BE2C (cell line): ENCODE measurements at regions not wholly inside any gene's neighbourhood (a gene's known extent, or its start where the extent isn't known, plus 50 kb on each side); places are given as distances from the start of the nearest gene placed in this dataset.

Experiments
- DNase-seq: peaks from one replicate; pipeline ENCODE4 v3.0.0-alpha.2; 2020
- H3K27me3 ChIP-seq: fragments of 250-450 bp; sonication (Bioruptor Pico); 2 replicates; pipeline ENCODE4 v1.5.1; 2020; ENCODE audit warnings: mild to moderate bottlenecking
- H3K36me3 ChIP-seq: fragments of 250-450 bp; sonication (Bioruptor Pico); 2 replicates; pipeline ENCODE4 v1.5.1; 2020; ENCODE audit warnings: mild to moderate bottlenecking
- H3K4me1 ChIP-seq: fragments of 250-450 bp; sonication (Bioruptor Pico); 2 replicates; pipeline ENCODE4 v1.5.1; 2020
- H3K4me3 ChIP-seq: 2 replicates; pipeline ENCODE4 v1.5.1; 2011; ENCODE audit warnings: low read depth, low read length
- H3K9me3 ChIP-seq: fragments of 250-450 bp; sonication (Bioruptor Pico); 2 replicates; pipeline ENCODE4 v1.5.1; 2020
- TF ChIP-seq, protein P1 (sequence below): IDR thresholded peaks from 2 replicates; pipeline ENCODE4 v1.5.1; 2012; ENCODE audit warnings: mild to moderate bottlenecking, low read depth, low read length

- TF ChIP-seq, protein P1, sequence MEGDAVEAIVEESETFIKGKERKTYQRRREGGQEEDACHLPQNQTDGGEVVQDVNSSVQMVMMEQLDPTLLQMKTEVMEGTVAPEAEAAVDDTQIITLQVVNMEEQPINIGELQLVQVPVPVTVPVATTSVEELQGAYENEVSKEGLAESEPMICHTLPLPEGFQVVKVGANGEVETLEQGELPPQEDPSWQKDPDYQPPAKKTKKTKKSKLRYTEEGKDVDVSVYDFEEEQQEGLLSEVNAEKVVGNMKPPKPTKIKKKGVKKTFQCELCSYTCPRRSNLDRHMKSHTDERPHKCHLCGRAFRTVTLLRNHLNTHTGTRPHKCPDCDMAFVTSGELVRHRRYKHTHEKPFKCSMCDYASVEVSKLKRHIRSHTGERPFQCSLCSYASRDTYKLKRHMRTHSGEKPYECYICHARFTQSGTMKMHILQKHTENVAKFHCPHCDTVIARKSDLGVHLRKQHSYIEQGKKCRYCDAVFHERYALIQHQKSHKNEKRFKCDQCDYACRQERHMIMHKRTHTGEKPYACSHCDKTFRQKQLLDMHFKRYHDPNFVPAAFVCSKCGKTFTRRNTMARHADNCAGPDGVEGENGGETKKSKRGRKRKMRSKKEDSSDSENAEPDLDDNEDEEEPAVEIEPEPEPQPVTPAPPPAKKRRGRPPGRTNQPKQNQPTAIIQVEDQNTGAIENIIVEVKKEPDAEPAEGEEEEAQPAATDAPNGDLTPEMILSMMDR: no peak
- H3K9me3 ChIP-seq: no peaks in the 10 kb centered on the region
- DNase-seq: no peak
- no peak overlapping the region for H3K4me3 ChIP-seq
- H3K36me3 ChIP-seq: no peaks in the 10 kb centered on the region
- no peaks in the 10 kb centered on the region for H3K4me1 ChIP-seq
- H3K27me3 ChIP-seq: no peaks in the 10 kb centered on the region
Observed at GRCh38 chr20:39813190-39813829, 851.2 kb downstream of the DHX35 start.

DNA sequence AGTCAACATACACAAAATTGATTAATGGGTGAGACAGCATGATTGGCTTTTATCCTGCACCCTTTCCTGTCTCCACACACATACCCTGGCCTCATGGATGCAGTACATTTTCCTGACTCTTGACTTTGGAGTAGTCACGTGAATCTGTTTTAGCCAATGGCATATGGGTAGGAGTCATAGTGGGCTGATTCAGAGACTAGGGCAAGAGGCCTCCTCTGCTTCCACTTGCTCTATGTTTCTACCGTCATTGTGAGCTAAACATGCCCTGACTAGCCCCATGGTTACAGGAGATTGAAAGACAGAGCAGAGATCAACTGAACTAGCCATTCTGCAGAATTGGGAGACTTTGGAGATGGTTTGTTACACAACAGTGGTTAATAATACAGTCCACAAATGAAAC lies 850.0 kb downstream of the DHX35 start:
- Histone ChIP-seq H3K4me3 (no peak overlapping the region), H3K36me3 (no peaks in the 10 kb centered on the region), H3K4me1 (no peaks in the 10 kb centered on the region), H3K27me3 (no peaks in the 10 kb centered on the region), H3K9me3 (no peaks in the 10 kb centered on the region)
- no peak for DNase-seq
- TF ChIP-seq, protein P1: no peak

- no peak for DNase-seq
- Histone ChIP-seq H3K27me3 (no peaks in the 10 kb centered on the region), H3K9me3 (no peaks in the 10 kb centered on the region), H3K4me3 (no peak overlapping the region), H3K4me1 (no peaks in the 10 kb centered on the region), H3K36me3 (no peaks in the 10 kb centered on the region)
- TF ChIP-seq, protein P1: no peak
Observed at GRCh38 chr20:39810309-39810708, 848.2 kb downstream of the DHX35 start.

GRCh38 chr20:39808613-39809012 lies 846.5 kb downstream of the DHX35 start:
- Histone ChIP-seq H3K36me3 (no peaks in the 10 kb centered on the region), H3K27me3 (no peaks in the 10 kb centered on the region), H3K4me1 (no peaks in the 10 kb centered on the region), H3K9me3 (no peaks in the 10 kb centered on the region), H3K4me3 (no peak overlapping the region)
- TF ChIP-seq, protein P1: no peak
- no peak for DNase-seq

DNA sequence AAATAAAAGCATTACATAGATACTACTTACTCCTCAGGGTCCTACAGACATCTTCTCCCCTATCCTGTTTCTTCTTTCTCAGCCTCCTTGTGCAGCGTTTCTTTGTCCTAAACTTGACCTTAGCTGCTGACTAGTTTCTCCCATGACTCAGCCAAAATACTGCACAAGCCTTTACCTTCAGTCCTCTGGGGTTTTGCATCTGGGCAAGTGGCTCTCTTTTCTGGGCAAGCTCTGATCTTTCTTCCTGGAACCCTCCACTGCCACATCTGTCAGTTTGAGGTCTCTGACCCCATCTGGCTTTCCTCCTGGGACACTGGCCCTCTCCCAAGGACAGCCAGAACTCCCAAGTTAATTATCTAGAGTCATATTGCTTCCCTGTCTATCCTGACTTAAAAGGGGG lies 838.4 kb downstream of the DHX35 start:
- DNase-seq: no peak
- Histone ChIP-seq H3K4me1 (no peaks in the 10 kb centered on the region), H3K36me3 (no peaks in the 10 kb centered on the region), H3K4me3 (no peak overlapping the region), H3K27me3 (no peaks in the 10 kb centered on the region), H3K9me3 (no peaks in the 10 kb centered on the region)
- TF ChIP-seq, protein P1: no peak

GRCh38 chr20:39800111-39800510 lies 838.0 kb downstream of the DHX35 start:
- no peaks in the 10 kb centered on the region for H3K9me3 ChIP-seq
- no peak overlapping the region for H3K4me3 ChIP-seq
- no peaks in the 10 kb centered on the region for H3K36me3 ChIP-seq
- DNase-seq: no peak
- no peaks in the 10 kb centered on the region for H3K4me1 ChIP-seq
- H3K27me3 ChIP-seq: no peaks in the 10 kb centered on the region
- TF ChIP-seq, protein P1: no peak
